ENCODE measurements at regions not wholly inside any gene's neighbourhood (a gene's known extent, or its start where the extent isn't known, plus 50 kb on each side); places are given as distances from the start of the nearest gene placed in this dataset.
"Not testable (repeated sequence)": the region's sequence is repeated elsewhere in the genome, so short reads cannot be mapped to it uniquely, and the experiment has no call there.

DNA sequence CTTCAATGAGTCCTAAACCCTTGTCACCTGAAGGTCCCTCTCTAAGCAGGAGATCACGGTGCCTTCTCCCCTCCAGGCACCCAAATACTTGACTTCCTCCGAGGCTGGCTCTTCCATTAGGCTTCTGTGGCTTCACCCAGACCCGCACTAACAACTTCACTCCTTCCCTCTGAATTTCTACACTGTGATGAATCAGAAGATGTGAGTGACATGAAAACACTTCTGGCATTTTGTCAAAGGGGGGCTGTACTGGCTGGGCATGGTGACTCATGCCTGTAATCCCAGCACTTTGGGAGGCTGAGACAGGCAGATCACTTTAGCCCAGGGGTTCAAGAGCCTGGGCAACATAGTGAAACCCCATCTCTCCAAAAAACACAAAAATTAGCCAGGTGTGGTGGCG lies 72.6 kb upstream of the CNEP1R1 start:
- DNase-seq (ENCODE audit: insufficient read length, low spot score) (no peak), FAIRE-seq (no peak)
- no peak for TF ChIP-seq CTCF (IDR thresholded peaks at IDR 0.05; ENCODE audit: insufficient read depth, missing control alignments)

DNA sequence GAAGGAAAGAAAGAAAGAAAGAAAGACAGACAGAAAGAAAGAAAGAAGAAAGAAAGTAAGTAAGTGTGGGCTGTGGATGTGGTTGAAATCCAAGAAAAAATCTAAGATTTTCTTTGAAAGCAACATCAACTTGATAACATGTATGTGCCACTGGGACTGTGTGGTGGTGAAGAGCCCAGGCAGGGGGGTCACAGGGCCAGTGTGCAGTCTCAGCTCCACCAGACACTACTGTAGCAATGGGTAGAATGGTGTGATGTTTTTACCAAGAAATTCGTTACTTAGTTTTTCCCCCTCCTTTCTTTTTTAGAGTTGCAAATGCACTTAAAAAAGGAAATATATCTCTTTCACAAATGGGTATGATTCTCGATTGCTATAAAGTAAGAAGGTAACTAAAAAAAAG lies 71.9 kb upstream of the CNEP1R1 start:
- no peak for TF ChIP-seq CTCF (IDR thresholded peaks at IDR 0.05; ENCODE audit: insufficient read depth, missing control alignments)
- FAIRE-seq (no peak), DNase-seq (ENCODE audit: insufficient read length, low spot score) (no peak)

- TF ChIP-seq CTCF (IDR thresholded peaks at IDR 0.05; ENCODE audit: insufficient read depth, missing control alignments): no peak
- FAIRE-seq (no peak), DNase-seq (ENCODE audit: insufficient read length, low spot score) (no peak)
Observed at GRCh38 chr16:49955858-49956257, 69.2 kb upstream of the CNEP1R1 start.

GRCh38 chr16:49956915-49957314 lies 68.1 kb upstream of the CNEP1R1 start:
- no peak for FAIRE-seq
- TF ChIP-seq CTCF (IDR thresholded peaks at IDR 0.05; ENCODE audit: insufficient read depth, missing control alignments): no peak
- DNase-seq (ENCODE audit: insufficient read length, low spot score): no peak

- TF ChIP-seq CTCF (IDR thresholded peaks at IDR 0.05; ENCODE audit: insufficient read depth, missing control alignments): no peak
- FAIRE-seq: no peak
- no peak for DNase-seq (ENCODE audit: insufficient read length, low spot score)
Observed at GRCh38 chr16:49958448-49958847, 66.6 kb upstream of the CNEP1R1 start.

GRCh38 chr16:49959552-49960277 lies 65.3 kb upstream of the CNEP1R1 start:
- no peak for FAIRE-seq
- no peak for TF ChIP-seq CTCF (IDR thresholded peaks at IDR 0.05; ENCODE audit: insufficient read depth, missing control alignments)
- DNase-seq (ENCODE audit: insufficient read length, low spot score): no peak

- FAIRE-seq (no peak), DNase-seq (ENCODE audit: insufficient read length, low spot score) (no peak)
- TF ChIP-seq CTCF (IDR thresholded peaks at IDR 0.05; ENCODE audit: insufficient read depth, missing control alignments): no peak
Observed at GRCh38 chr16:49961089-49961488, 63.9 kb upstream of the CNEP1R1 start.

DNA sequence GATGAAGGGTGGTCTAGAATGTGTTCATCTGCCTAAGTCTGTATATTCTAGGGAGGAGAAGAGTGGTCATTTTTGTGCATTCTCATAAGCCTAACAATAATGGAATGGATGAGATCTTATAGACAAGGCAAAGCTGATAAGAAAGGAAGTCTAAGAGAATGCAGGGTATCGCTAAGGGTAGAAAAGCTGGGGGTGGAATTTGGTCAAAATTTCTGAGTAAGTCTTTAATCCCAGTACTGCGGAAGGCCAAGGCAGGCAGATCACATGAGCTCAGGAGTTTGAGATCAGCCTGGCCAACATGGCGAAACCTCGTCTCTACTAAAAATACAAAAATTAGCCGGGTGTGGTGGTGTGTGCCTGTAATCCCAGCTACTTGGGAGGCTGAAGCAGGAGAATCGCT lies 62.5 kb upstream of the CNEP1R1 start:
- FAIRE-seq: not testable (repeated sequence)

More for the DNA sequence above, 62.5 kb upstream of the CNEP1R1 start:
- DNase-seq (ENCODE audit: insufficient read length, low spot score): not testable (repeated sequence)
